DND-41 (cell line): ENCODE measurements at regions not wholly inside any gene's neighbourhood (a gene's known extent, or its start where the extent isn't known, plus 50 kb on each side); places are given as distances from the start of the nearest gene placed in this dataset.
"Not testable (repeated sequence)": the region's sequence is repeated elsewhere in the genome, so short reads cannot be mapped to it uniquely, and the experiment has no call there.

Source experiments
- ATAC-seq: fragments of 200-7000 bp; cut with Tn5 transposase; 3 replicates; pipeline ENCODE4 v1.9.1; 2021; ENCODE audit warnings: low read depth; ENCODE audit not compliant: insufficient read depth
- DNase-seq: peaks from one replicate; pipeline ENCODE4 v3.0.0-alpha.2; 2020
- H2AFZ ChIP-seq: 2 replicates; pipeline ENCODE4 v1.6.0; 2012; ENCODE audit warnings: low read depth, low read length
- H3K27ac ChIP-seq: 2 replicates; pipeline ENCODE4 v1.5.1; 2012; ENCODE audit warnings: low read length, inconsistent platforms
- H3K27me3 ChIP-seq: fragments of 200-600 bp; sonication (generic); 2 replicates; pipeline ENCODE4 v1.6.0; 2012; ENCODE audit warnings: low read length, mild to moderate bottlenecking, inconsistent platforms; ENCODE audit not compliant: insufficient read depth, poor library complexity
- H3K36me3 ChIP-seq: 2 replicates; pipeline ENCODE4 v1.5.1; 2012; ENCODE audit warnings: low read length, inconsistent platforms; ENCODE audit not compliant: insufficient read depth
- H3K4me1 ChIP-seq: 2 replicates; pipeline ENCODE4 v1.5.1; 2012; ENCODE audit warnings: mild to moderate bottlenecking, low read length; ENCODE audit not compliant: insufficient read depth
- H3K4me2 ChIP-seq: 2 replicates; pipeline ENCODE4 v1.6.0; 2012; ENCODE audit warnings: mild to moderate bottlenecking, moderate library complexity, low read length, inconsistent platforms; ENCODE audit not compliant: insufficient read depth
- H3K4me3 ChIP-seq, 2 experiments: fragments of 200-600 bp in 1 of 2; shearing (Covaris generic) in 1 of 2; 2 replicates each; pipeline ENCODE4 v1.5.1; 2012 to 2016; ENCODE audit warnings: inconsistent platforms in 2 of 2, low read length in 2 of 2, mild to moderate bottlenecking in 2 of 2, low read depth in 1 of 2, moderate library complexity in 1 of 2
- H3K79me2 ChIP-seq: 2 replicates; pipeline ENCODE4 v1.6.0; 2012; ENCODE audit warnings: low read length, inconsistent platforms; ENCODE audit not compliant: insufficient read depth
- H3K9ac ChIP-seq: 2 replicates; pipeline ENCODE4 v1.6.0; 2012; ENCODE audit warnings: low read depth, mild to moderate bottlenecking, inconsistent platforms, low read length, moderate library complexity
- H3K9me3 ChIP-seq: 2 replicates; pipeline ENCODE4 v1.5.1; 2012; ENCODE audit warnings: low read length, moderate library complexity, mild to moderate bottlenecking, inconsistent platforms; ENCODE audit not compliant: insufficient read depth, severe bottlenecking
- H4K20me1 ChIP-seq: 2 replicates; pipeline ENCODE4 v1.6.0; 2012; ENCODE audit warnings: low read length; ENCODE audit not compliant: insufficient read depth
- EZH2 ChIP-seq: IDR thresholded peaks from 3 replicates; pipeline ENCODE4 v1.6.1; 2012; ENCODE audit warnings: borderline replicate concordance, low read depth, mild to moderate bottlenecking, moderate library complexity, low read length, inconsistent platforms; ENCODE audit not compliant: severe bottlenecking
- TF ChIP-seq, protein P1 (sequence below): IDR thresholded peaks from 2 replicates; pipeline ENCODE4 v1.5.1; 2012; ENCODE audit warnings: borderline replicate concordance, low read length, moderate library complexity, mild to moderate bottlenecking; ENCODE audit not compliant: poor library complexity, severe bottlenecking; ENCODE audit errors: extremely low read depth

DNA sequence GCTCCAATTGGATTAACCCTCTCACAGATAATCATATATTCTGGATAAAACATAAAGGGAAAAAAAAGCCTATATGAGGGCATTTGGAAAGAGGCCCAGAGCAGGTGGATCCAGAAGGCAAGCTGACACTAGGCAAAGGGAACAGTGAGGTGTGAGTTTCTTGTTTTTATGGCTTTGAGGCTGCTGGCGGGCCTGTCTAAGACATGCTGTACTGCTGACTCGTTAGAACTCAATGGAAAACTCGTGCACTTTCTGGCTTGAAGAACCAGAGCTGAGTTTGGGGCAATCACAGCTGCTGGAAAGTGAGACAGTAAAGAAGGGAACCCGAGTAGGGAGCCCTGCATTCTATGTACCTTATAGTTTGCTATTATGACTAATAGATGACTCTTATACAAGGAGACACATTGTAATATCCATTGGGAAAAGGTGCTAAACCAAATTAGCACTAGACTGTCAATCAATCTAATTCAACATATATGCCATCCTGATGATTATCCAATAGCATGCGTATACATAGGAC, 637.1 kb downstream of the GATA3 start:
- TF ChIP-seq, protein P1, sequence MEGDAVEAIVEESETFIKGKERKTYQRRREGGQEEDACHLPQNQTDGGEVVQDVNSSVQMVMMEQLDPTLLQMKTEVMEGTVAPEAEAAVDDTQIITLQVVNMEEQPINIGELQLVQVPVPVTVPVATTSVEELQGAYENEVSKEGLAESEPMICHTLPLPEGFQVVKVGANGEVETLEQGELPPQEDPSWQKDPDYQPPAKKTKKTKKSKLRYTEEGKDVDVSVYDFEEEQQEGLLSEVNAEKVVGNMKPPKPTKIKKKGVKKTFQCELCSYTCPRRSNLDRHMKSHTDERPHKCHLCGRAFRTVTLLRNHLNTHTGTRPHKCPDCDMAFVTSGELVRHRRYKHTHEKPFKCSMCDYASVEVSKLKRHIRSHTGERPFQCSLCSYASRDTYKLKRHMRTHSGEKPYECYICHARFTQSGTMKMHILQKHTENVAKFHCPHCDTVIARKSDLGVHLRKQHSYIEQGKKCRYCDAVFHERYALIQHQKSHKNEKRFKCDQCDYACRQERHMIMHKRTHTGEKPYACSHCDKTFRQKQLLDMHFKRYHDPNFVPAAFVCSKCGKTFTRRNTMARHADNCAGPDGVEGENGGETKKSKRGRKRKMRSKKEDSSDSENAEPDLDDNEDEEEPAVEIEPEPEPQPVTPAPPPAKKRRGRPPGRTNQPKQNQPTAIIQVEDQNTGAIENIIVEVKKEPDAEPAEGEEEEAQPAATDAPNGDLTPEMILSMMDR: no peak
- no peak for TF ChIP-seq EZH2
- Histone ChIP-seq H3K27me3 (no peaks in the 10 kb centered on the region), H3K9me3 (no peaks in the 10 kb centered on the region), H3K4me1 (0 out of 2 replicates have a peak, but pooled peaks cover 2% of the 10 kb centered on the region), H3K4me3 (no peak overlapping the region), H2AFZ (0 out of 2 replicates have a peak overlapping the region, but pooled peaks have one; percentile 40), H3K4me2 (no peak overlapping the region), H3K9ac (no peak overlapping the region), H3K79me2 (no peaks in the 10 kb centered on the region), H4K20me1 (no peaks in the 10 kb centered on the region), H3K27ac (no peak overlapping the region), H3K36me3 (no peaks in the 10 kb centered on the region)
- no peak for DNase-seq
- ATAC-seq: no peak

DNA sequence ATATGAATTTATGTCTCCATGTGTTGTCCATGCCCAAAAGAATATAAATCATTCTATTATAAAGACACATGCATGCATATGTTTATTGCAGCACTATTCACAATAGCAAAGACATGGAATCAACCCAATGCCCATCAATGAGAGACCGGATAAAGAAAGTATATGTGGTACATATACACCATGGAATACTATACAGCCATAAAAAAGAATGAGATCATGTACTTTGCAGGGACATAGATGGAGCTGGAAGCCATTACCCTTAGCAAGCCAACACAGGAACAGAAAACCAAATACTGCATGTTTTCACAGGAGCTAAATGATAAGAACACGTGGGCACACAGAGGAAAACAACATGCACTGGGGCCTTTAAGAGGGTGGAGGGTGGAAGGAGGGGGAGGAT, 639.1 kb downstream of the GATA3 start:
- not testable (repeated sequence) for H3K27ac ChIP-seq, ATAC-seq, H3K36me3 ChIP-seq, H3K4me1 ChIP-seq, DNase-seq, H3K4me3 ChIP-seq, H3K79me2 ChIP-seq, H3K4me2 ChIP-seq, H3K9ac ChIP-seq, H3K9me3 ChIP-seq, H3K27me3 ChIP-seq, H4K20me1 ChIP-seq, H2AFZ ChIP-seq

DNA sequence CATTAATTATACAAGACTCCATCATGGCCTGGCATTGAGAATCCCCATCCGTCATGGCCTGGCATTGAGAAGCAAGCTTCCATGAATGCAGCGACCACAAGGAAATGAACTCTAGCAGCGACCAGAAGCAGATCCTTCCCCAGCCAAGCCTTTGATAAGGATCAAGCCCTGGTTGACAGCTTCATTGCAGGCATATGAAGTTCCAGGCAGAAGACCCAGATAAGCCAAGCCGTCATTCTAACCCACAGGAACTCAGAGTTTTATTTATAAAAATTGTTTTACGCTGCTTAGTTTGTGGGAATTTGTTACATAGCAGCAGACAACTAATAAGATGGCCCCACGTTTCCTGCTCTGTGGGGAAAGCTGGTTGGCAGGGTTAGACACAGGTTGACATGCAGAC, 642.3 kb downstream of the GATA3 start:
- no peaks in the 10 kb centered on the region for H4K20me1 ChIP-seq
- H2AFZ ChIP-seq: peak overlapping the region; percentile 44
- H3K27ac ChIP-seq: no peak overlapping the region
- TF ChIP-seq, protein P1: no peak
- no peak for TF ChIP-seq EZH2
- no peak overlapping the region for H3K4me2 ChIP-seq
- no peak for ATAC-seq
- H3K9me3 ChIP-seq: no peaks in the 10 kb centered on the region
- no peaks in the 10 kb centered on the region for H3K27me3 ChIP-seq
- no peak overlapping the region for H3K9ac ChIP-seq
- no peaks in the 10 kb centered on the region for H3K79me2 ChIP-seq
- no peak for DNase-seq
- H3K36me3 ChIP-seq: no peaks in the 10 kb centered on the region
- 0 out of 2 replicates have a peak, but pooled peaks cover 2% of the 10 kb centered on the region for H3K4me1 ChIP-seq
- no peak overlapping the region for H3K4me3 ChIP-seq

DNA sequence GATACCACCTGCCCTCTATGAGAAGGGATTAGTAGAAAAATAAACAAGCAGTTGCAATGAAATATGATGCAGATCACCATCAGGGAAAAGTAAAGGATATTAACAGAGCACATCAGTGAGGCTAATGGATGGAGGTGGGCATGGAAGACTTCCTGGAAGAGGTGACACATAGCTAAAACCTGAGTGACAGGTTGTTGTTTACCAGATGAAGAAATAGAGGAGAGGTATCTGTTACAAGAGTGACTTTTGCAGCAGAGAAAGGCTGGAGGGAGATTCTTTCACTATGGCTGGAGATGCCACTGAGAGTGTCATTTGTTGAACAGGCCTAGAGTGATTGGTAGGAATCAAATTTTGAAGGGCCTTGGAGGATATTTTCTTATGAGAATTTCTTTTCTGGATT, 646.2 kb downstream of the GATA3 start:
- Histone ChIP-seq H3K4me2 (no peak overlapping the region), H3K27me3 (no peaks in the 10 kb centered on the region), H3K4me3 (no peak overlapping the region), H3K9me3 (no peaks in the 10 kb centered on the region), H3K79me2 (no peaks in the 10 kb centered on the region), H3K4me1 (0 out of 2 replicates have a peak, but pooled peaks cover 2% of the 10 kb centered on the region), H4K20me1 (no peaks in the 10 kb centered on the region), H2AFZ (no peak overlapping the region), H3K36me3 (no peaks in the 10 kb centered on the region), H3K27ac (no peak overlapping the region), H3K9ac (no peak overlapping the region)
- TF ChIP-seq EZH2: no peak
- TF ChIP-seq, protein P1: no peak
- DNase-seq: no peak
- ATAC-seq: no peak
